Thoracic aorta (tissue), 2 donors: ENCODE measurements at regions not wholly inside any gene's neighbourhood (a gene's known extent, or its start where the extent isn't known, plus 50 kb on each side); places are given as distances from the start of the nearest gene placed in this dataset.

Source experiments
- ATAC-seq: fragments of 150-250 bp; one replicate; pipeline ENCODE4 v1.8.0; 2017; ENCODE audit warnings: low read depth; ENCODE audit not compliant: insufficient number of reproducible peaks, low FRiP score
- DNase-seq: peaks from one replicate; pipeline ENCODE4 v3.0.0-alpha.2; 2020; ENCODE audit warnings: low spot score
- H3K27ac ChIP-seq, 2 donors: fragments of 200-600 bp; sonication (generic); 1 replicate in 1 of 2; 2 replicates in 1 of 2; pipeline ENCODE4 v1.5.1; 2016; ENCODE audit warnings: mild to moderate bottlenecking in 2 of 2, moderate library complexity in 2 of 2
- H3K27me3 ChIP-seq: fragments of 200-600 bp; sonication (generic); replicated peaks from 2 replicates; pipeline ENCODE4 v1.6.0; 2016; ENCODE audit warnings: mild to moderate bottlenecking; ENCODE audit not compliant: insufficient read depth
- H3K36me3 ChIP-seq: fragments of 200-600 bp; sonication (generic); one replicate; pipeline ENCODE4 v1.5.1; 2016
- H3K4me1 ChIP-seq, 2 donors: fragments of 200-600 bp; sonication (generic); 1 replicate in 1 of 2; 2 replicates in 1 of 2; pipeline versions ENCODE4 v1.5.1 to v1.6.0; 2016; ENCODE audit warnings: low read depth in 2 of 2, mild to moderate bottlenecking in 1 of 2; ENCODE audit not compliant: control insufficient read depth in 1 of 2
- H3K4me3 ChIP-seq: fragments of 200-600 bp; sonication (generic); 2 replicates; pipeline ENCODE4 v1.5.1; 2016; ENCODE audit warnings: mild to moderate bottlenecking
- H3K9me3 ChIP-seq: fragments of 200-600 bp; sonication (generic); 2 replicates; pipeline ENCODE4 v1.5.1; 2016
- TF ChIP-seq, protein P1 (sequence below): fragments of 200-600 bp; sonication (generic); IDR thresholded peaks from one replicate; pipeline ENCODE4 v1.5.1; 2019; ENCODE audit warnings: antibody characterized with exemption

DNA sequence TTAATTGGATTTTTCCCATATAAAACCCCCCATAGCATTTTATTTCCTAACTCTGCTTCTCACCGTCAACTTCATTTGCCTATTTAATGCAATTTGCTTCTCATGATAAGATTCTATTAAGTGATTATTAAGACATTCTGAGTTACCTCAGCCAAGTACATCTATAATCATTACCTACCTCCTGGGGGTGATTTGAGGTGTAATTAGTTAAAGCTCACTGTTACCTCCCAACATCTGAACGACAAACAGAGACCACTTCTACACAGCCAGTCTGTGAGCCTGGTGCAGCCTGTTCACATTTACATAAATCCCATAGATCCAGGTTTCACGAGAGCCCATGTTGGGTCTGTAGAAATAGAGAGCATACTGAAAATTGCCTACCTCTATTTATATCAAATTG lies 65.7 kb upstream of the SSX2IP start:
- Histone ChIP-seq H3K27ac (no peak overlapping the region), H3K9me3 (no peaks in the 10 kb centered on the region), H3K4me1 (peaks cover 4 to 20% of the 10 kb centered on the region in 2 donors), H3K27me3 (no peaks in the 10 kb centered on the region), H3K36me3 (no peaks in the 10 kb centered on the region), H3K4me3 (no peak overlapping the region)
- ATAC-seq: no peak
- DNase-seq: no peak
- TF ChIP-seq, protein P1, sequence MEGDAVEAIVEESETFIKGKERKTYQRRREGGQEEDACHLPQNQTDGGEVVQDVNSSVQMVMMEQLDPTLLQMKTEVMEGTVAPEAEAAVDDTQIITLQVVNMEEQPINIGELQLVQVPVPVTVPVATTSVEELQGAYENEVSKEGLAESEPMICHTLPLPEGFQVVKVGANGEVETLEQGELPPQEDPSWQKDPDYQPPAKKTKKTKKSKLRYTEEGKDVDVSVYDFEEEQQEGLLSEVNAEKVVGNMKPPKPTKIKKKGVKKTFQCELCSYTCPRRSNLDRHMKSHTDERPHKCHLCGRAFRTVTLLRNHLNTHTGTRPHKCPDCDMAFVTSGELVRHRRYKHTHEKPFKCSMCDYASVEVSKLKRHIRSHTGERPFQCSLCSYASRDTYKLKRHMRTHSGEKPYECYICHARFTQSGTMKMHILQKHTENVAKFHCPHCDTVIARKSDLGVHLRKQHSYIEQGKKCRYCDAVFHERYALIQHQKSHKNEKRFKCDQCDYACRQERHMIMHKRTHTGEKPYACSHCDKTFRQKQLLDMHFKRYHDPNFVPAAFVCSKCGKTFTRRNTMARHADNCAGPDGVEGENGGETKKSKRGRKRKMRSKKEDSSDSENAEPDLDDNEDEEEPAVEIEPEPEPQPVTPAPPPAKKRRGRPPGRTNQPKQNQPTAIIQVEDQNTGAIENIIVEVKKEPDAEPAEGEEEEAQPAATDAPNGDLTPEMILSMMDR: no peak

DNA sequence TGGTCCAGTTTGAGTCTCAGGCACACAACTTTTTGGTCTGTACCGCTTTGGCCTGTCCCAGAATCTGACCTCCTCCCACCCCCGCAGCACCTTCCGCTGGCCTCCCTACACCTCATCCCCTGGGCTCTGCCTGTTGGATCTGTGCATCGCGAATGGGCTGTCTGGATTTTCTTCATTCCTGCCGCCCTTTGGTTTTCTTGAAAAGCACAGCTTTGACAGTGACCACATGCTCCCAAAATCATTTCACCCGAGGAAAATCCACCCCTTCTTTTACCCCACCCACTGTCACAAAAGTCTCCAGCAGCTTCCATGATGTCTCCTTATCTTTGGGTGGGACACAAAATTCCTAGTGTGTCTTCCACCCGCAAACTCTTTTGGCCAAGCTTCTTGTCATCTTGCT lies 65.0 kb upstream of the SSX2IP start:
- H3K27ac ChIP-seq: no peak overlapping the region
- H3K9me3 ChIP-seq: no peaks in the 10 kb centered on the region
- H3K4me3 ChIP-seq: no peak overlapping the region
- peaks cover 4 to 20% of the 10 kb centered on the region in 2 donors for H3K4me1 ChIP-seq
- H3K27me3 ChIP-seq: no peaks in the 10 kb centered on the region
- no peaks in the 10 kb centered on the region for H3K36me3 ChIP-seq
- no peak for DNase-seq
- TF ChIP-seq, protein P1: no peak
- no peak for ATAC-seq

DNA sequence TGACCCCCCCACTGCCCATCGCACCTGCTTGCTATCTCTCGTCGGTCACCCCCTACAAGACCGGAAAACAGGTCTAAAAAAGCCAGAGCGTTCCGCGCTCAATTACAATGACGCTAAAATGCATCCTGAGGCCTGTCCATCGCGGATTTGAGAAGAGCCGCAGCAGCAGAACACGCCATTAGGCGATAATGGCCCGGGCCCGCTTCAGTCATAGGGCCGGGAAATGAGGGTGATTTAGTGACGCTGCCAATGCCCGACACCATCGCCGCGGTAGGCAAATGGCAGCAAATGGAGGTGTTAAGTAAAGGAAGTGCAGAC lies 64.1 kb upstream of the SSX2IP start:
- Histone ChIP-seq H3K9me3 (no peaks in the 10 kb centered on the region), H3K4me1 (peaks cover 4 to 13% of the 10 kb centered on the region in 2 donors), H3K27ac (no peak overlapping the region), H3K4me3 (no peak overlapping the region), H3K27me3 (no peaks in the 10 kb centered on the region), H3K36me3 (no peaks in the 10 kb centered on the region)
- no peak for DNase-seq
- TF ChIP-seq, protein P1: no peak
- no peak for ATAC-seq

DNA sequence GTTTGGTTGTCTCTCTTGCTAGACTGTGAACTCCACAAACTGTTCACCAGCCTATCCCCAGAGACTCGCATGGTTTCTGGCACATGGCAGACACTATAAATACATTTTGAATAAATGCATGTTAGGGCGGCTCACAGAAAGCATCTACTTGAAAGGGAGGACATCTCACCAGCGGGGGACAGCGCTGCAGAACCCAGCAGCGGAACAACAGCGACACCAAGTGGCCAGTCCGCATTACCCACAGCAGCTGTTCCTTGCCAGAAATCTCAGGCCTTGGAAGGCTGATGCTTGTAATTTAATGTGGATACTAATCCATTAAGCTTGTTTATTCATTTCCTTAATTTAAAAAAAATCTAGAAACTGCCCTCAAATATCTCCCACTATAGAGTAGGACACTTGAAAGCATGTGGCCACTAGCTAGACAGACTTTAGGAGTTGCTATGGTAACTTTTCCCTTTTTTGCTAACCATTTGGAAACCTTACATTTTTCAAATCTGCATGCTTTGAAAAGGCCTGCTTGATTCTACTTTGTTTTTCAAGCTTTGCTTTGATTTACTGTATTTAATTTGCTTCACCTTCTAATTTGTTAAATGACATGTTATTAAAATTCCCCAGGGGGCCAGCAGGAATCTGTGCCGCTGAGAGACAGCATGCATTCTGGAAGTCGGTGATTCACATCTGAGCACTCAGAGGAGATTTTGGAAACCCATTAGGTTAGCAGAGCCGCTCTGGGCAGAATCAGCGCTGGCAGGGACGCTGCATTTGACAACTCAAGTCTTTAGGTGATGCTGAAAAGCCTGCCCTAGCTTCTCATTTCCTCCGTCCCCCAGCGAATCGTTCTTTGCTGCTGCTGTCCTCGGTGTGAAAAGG lies 63.5 kb upstream of the SSX2IP start:
- H3K36me3 ChIP-seq: no peaks in the 10 kb centered on the region
- peaks cover 3 to 10% of the 10 kb centered on the region in 2 donors for H3K4me1 ChIP-seq
- no peaks in the 10 kb centered on the region for H3K27me3 ChIP-seq
- no peaks in the 10 kb centered on the region for H3K9me3 ChIP-seq
- H3K27ac ChIP-seq: no peak overlapping the region
- DNase-seq (no peak), ATAC-seq (no peak)
- no peak overlapping the region for H3K4me3 ChIP-seq
- TF ChIP-seq, protein P1: peak; percentile 95

DNA sequence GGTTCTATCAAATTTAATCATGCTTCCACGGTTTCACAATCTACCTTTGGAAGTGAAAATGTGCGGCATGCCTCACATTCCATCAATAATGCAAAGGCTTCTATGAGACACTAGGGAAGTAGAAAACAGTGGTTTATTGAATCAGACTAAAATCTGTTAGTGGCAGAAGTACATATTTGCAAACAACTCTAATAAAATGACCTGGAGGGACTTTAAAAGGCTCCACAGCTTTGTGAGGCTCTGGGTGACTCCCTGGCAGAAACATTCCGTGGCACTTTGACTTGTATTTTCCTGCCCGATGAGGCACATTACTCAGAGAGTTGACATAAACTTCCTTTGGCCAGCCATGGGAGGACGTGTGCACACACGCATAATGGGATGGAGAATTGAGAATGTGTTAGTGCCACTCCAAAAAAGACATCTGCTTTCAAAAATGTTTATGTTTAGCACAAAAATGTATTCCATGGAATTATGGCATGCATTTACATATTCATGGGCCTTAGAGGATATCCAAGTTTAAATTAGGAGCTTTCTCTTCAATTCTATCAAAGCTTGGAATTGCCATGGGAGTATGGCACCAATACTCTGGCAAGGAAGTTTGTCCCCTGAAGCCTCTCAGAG lies 60.0 kb upstream of the SSX2IP start:
- ATAC-seq (no peak), DNase-seq (no peak)
- TF ChIP-seq, protein P1: no peak
- Histone ChIP-seq H3K9me3 (no peaks in the 10 kb centered on the region), H3K27ac (no peak overlapping the region), H3K4me3 (no peak overlapping the region), H3K4me1 (peaks cover 0 to 4% of the 10 kb centered on the region in 2 donors), H3K27me3 (no peaks in the 10 kb centered on the region), H3K36me3 (no peaks in the 10 kb centered on the region)
